Gastrocnemius medialis (tissue), 4 donors: ENCODE measurements at regions not wholly inside any gene's neighbourhood (a gene's known extent, or its start where the extent isn't known, plus 50 kb on each side); places are given as distances from the start of the nearest gene placed in this dataset.

Source experiments
- CTCF ChIP-seq, 5 experiments: fragments of 450-650 bp in 3 of 5; fragments of 200-600 bp in 2 of 5; sonication (generic) in 2 of 5; IDR thresholded peaks in 4 of 5; conservative IDR thresholded peaks in 1 of 5; 1 replicate in 4 of 5; 2 replicates in 1 of 5; pipeline ENCODE4 v1.5.1; 2016 to 2019; ENCODE audit warnings: antibody characterized with exemption in 5 of 5, mild to moderate bottlenecking in 3 of 5, moderate library complexity in 3 of 5
- POLR2A ChIP-seq, 2 donors: fragments of 450-650 bp; IDR thresholded peaks; one replicate each; pipeline ENCODE4 v1.6.1; 2017; ENCODE audit warnings: antibody characterized with exemption in 2 of 2, mild to moderate bottlenecking in 2 of 2, moderate library complexity in 2 of 2

- no peak for TF ChIP-seq CTCF (IDR thresholded peaks at IDR 0.05 in 4 of 5, conservative IDR thresholded peaks at IDR 0.05 in 1 of 5)
- no peak for TF ChIP-seq POLR2A (IDR thresholded peaks at IDR 0.05)
Measured at GRCh38 chr5:40315126-40315525, 364.6 kb upstream of the PTGER4 start.
